ENCODE measurements at regions not wholly inside any gene's neighbourhood (a gene's known extent, or its start where the extent isn't known, plus 50 kb on each side); places are given as distances from the start of the nearest gene placed in this dataset.

DNA sequence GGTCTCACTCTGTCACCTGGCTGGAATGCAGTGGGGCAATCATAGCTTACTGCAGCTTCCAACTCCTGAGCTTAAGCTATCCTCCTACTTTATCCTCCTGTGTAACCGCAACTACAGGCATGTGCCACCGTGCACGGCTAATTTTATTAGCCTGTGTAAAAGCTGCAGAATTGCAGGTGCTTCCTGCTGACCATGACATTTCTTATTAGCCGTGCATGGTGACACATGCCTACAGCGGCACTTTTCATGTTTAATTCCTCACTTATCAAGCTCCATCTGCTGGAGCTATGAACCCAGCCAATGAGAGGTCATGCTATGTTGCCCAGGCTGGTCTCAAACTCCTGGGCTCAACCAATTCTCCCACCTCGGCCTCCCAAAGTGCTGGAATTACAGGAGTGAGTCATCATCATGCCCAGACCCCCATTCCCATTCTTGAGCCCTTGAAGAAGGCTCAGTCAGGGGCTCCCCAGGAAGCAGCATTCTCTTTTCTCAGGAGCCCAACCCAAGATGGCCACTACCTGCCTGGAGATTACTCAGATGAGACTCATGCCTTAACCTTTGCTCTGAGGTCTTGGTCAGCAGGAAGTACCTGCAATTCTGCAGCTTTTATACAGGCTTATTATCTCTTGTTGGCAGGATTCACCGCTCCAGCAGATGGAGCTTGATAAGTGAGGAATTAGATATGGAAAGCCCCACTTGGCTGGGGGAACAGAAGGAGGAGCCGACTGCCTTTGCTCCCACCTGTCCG is 503.2 kb downstream of the MED13L start:
- Mint-ChIP-seq H3K36me3 (ENCODE audit: insufficient read depth, unreplicated experiment) (no peaks in the 10 kb centered on the region), H3K27me3 (ENCODE audit: unreplicated experiment) (no peaks in the 10 kb centered on the region)
- CTCF ChIA-PET = interaction anchor here (0.6 kb wide), 1 partner anchor 234 kb away, joined by 3 read pairs; no protein-coding TSS in a partner anchor

DNA sequence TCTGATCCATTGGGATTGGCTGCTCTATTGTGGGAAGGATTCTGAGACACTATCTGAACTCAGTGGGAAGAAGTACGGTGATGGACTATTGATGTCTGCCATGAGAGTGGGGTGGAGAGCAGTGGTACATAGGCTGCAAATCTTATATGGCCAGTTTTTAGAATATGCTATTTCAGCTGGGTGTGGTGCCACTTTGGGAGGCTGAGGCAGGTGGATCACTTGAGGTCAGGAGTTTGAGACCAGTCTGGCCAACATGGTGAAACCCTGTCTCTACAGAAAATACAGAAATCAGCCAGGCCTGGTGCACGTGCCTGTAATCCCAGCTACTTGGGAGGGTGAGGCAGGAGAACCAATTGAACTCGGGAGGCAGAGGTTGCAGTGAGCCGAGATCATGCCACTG is 505.9 kb downstream of the MED13L start:
- Mint-ChIP-seq H3K27ac (ENCODE audit: unreplicated experiment) (no peak overlapping the region), H3K4me1 (ENCODE audit: low read depth, unreplicated experiment) (no peaks in the 10 kb centered on the region), H3K27me3 (ENCODE audit: unreplicated experiment) (no peaks in the 10 kb centered on the region), H3K36me3 (ENCODE audit: insufficient read depth, unreplicated experiment) (no peaks in the 10 kb centered on the region), H3K4me3 (ENCODE audit: low read depth, unreplicated experiment) (no peak overlapping the region), H3K9me3 (ENCODE audit: low read depth, unreplicated experiment) (peaks cover 11% of the 10 kb centered on the region)
- BruUV-seq (replicated peaks) = no TSS peak
- no peak for DNase-seq
- intact Hi-C loops (cut with micrococcal nuclease; ENCODE audit: unreplicated experiment) = no loop called here
- CTCF ChIA-PET = no interaction called here
- TF ChIP-seq, protein P1, sequence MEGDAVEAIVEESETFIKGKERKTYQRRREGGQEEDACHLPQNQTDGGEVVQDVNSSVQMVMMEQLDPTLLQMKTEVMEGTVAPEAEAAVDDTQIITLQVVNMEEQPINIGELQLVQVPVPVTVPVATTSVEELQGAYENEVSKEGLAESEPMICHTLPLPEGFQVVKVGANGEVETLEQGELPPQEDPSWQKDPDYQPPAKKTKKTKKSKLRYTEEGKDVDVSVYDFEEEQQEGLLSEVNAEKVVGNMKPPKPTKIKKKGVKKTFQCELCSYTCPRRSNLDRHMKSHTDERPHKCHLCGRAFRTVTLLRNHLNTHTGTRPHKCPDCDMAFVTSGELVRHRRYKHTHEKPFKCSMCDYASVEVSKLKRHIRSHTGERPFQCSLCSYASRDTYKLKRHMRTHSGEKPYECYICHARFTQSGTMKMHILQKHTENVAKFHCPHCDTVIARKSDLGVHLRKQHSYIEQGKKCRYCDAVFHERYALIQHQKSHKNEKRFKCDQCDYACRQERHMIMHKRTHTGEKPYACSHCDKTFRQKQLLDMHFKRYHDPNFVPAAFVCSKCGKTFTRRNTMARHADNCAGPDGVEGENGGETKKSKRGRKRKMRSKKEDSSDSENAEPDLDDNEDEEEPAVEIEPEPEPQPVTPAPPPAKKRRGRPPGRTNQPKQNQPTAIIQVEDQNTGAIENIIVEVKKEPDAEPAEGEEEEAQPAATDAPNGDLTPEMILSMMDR (IDR thresholded peaks at IDR 0.05; ENCODE audit: unreplicated experiment) = no peak

More for the DNA sequence above, 503.2 kb downstream of the MED13L start:
- intact Hi-C loops (cut with micrococcal nuclease; ENCODE audit: unreplicated experiment) = no loop called here
- TF ChIP-seq, protein P1 (IDR thresholded peaks at IDR 0.05; ENCODE audit: unreplicated experiment) = no peak
- Mint-ChIP-seq H3K9me3 (ENCODE audit: low read depth, unreplicated experiment) (peaks cover 12% of the 10 kb centered on the region), H3K4me3 (ENCODE audit: low read depth, unreplicated experiment) (no peak overlapping the region), H3K27ac (ENCODE audit: unreplicated experiment) (no peak overlapping the region), H3K4me1 (ENCODE audit: low read depth, unreplicated experiment) (no peaks in the 10 kb centered on the region)
- BruUV-seq (replicated peaks) = no TSS peak
- no peak for DNase-seq

DNA sequence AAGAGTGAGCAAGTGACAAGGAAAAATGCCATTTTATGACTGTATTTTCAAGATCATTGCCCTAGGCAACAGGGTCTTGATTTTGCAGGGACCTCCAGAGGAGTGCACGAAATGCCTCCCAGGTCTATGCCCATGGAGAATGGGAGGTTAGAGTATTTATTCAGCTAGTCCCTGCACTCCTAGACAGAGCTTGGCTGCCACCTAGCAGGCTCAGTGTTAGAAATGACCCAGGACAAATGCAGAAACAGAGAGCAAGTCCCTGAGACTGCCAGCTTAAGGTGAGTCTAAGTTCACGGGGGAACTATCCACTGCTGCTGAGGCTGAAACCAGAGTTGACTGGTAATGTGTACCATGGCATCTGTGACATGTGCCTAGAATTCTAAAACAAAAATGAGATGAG is 506.4 kb downstream of the MED13L start:
- BruUV-seq (replicated peaks) = no TSS peak

DNA sequence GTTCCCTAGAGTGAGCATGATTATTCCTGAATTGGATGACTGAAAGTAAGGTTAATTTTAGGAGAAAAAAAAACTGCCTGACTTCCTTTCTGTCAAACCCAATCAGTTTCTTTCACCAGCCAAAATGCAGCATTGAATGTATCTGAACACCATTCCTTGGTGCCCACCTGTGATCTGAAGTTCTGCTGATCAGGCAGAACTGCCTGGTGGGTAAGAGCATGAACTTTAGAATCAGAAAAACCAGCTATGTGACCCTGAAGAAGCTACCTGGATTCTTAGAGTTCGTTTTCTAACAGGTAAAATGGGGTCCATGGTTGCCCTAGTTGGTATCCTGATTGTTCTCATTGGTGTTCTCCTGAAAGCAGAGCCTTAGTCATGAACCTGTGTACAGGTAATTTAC is 506.9 kb downstream of the MED13L start:
- no TSS peak for BruUV-seq (replicated peaks)
- H3K36me3 Mint-ChIP-seq (ENCODE audit: insufficient read depth, unreplicated experiment) = no peaks in the 10 kb centered on the region
- H3K9me3 Mint-ChIP-seq (ENCODE audit: low read depth, unreplicated experiment) = peaks cover 15% of the 10 kb centered on the region
- no peak overlapping the region for H3K27ac Mint-ChIP-seq (ENCODE audit: unreplicated experiment)
- no peaks in the 10 kb centered on the region for H3K27me3 Mint-ChIP-seq (ENCODE audit: unreplicated experiment)
- no peak overlapping the region for H3K4me3 Mint-ChIP-seq (ENCODE audit: low read depth, unreplicated experiment)
- CTCF ChIA-PET = interaction anchor here (0.7 kb wide), 1 partner anchor 766 kb away, joined by 3 read pairs; no protein-coding TSS in a partner anchor
- TF ChIP-seq, protein P1 (IDR thresholded peaks at IDR 0.05; ENCODE audit: unreplicated experiment) = no peak
- H3K4me1 Mint-ChIP-seq (ENCODE audit: low read depth, unreplicated experiment) = no peaks in the 10 kb centered on the region
- intact Hi-C loops (cut with micrococcal nuclease; ENCODE audit: unreplicated experiment) = no loop called here
- no peak for DNase-seq

More for the DNA sequence above, 506.4 kb downstream of the MED13L start:
- Mint-ChIP-seq H3K27ac (ENCODE audit: unreplicated experiment) (no peak overlapping the region), H3K9me3 (ENCODE audit: low read depth, unreplicated experiment) (peaks cover 14% of the 10 kb centered on the region), H3K27me3 (ENCODE audit: unreplicated experiment) (no peaks in the 10 kb centered on the region), H3K36me3 (ENCODE audit: insufficient read depth, unreplicated experiment) (no peaks in the 10 kb centered on the region), H3K4me3 (ENCODE audit: low read depth, unreplicated experiment) (no peak overlapping the region), H3K4me1 (ENCODE audit: low read depth, unreplicated experiment) (no peaks in the 10 kb centered on the region)
- CTCF ChIA-PET = interaction anchor here (0.7 kb wide), 1 partner anchor 765 kb away, joined by 3 read pairs; no protein-coding TSS in a partner anchor
- DNase-seq = no peak
- intact Hi-C loops (cut with micrococcal nuclease; ENCODE audit: unreplicated experiment) = no loop called here
- TF ChIP-seq, protein P1 (IDR thresholded peaks at IDR 0.05; ENCODE audit: unreplicated experiment) = no peak

Data from Calu3 (cell line).